Stimulated activated CD8-positive, alpha-beta memory T cell treated with anti-CD3 and anti-CD28 coated beads, Interleukin-4, amount 100 ng/mL, for 1 hour (primary cell): ENCODE measurements at regions not wholly inside any gene's neighbourhood (a gene's known extent, or its start where the extent isn't known, plus 50 kb on each side); places are given as distances from the start of the nearest gene placed in this dataset.
A peak's percentile ranks its signal among the peaks of the same experiment; 100 is the strongest.

Source experiments
- DNase-seq, 2 donors: peaks; one replicate each; pipeline ENCODE4 v3.0.0-alpha.2; 2020; ENCODE audit warnings: low read depth in 2 of 2, low spot score in 1 of 2

GRCh38 chr7:25930492-25931048 lies 221.4 kb upstream of the NFE2L3 start:
- DNase-seq: no peak

DNA sequence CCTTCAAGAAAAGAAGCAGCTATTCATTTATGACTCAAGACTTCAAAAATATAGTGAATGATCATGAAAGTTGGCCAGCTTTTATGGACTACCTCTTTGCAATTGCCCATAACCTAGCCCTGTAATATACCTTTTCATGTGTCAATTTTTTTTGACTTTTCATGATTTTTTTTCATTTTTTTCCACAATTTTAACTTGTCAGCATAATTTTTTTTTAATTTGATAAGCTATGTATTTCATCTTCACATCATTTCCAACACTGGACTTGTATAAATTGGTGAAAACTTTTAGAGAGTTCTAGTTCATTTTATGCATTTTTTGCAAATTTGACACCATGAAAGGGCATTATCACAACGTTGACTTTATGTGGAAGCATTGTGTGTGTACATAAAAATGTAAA lies 220.8 kb upstream of the NFE2L3 start:
- DNase-seq: no peak

DNA sequence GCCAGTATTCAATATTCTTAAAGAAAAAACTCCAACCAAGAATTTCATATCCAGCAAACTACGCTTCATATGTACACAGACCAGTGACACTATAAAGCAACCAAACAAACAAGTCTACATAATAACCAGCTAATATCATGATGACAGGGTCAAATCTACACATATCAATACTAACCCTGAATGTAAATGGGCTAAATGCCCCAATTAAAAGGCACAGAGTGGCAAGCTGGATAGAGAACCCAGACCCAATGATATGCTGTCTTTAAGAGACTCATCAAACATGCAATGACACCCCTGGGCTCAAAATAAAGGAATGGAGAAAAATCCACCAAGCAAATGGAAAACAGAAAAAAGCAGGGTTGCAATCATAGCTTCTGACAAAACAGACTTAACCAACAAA lies 218.1 kb upstream of the NFE2L3 start:
- DNase-seq: no peak

GRCh38 chr7:25940086-25940906 lies 211.7 kb upstream of the NFE2L3 start:
- DNase-seq: no peak

- DNase-seq: no peak
Measured at GRCh38 chr7:25944777-25945515, 207.1 kb upstream of the NFE2L3 start.

DNA sequence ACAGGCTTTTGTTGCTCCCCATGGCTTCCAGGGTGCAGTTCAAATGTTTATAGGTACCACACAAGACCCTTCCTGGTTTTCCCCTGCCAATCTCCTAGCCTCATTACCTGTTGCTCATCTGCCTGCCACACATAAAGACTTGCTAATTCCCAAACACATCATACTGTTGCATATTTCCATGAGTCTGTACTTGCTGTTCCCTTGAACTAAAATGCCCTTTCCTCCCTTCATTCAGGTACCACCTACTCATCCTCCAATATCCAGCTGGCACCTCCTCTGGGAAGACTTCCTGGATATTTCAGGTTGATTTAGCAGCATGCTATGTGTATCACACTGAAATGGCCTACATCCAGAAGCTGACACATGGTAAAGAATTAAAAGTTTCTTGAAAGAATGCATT lies 206.4 kb upstream of the NFE2L3 start:
- DNase-seq: no peak

GRCh38 chr7:25946181-25946580 lies 205.8 kb upstream of the NFE2L3 start:
- no peak for DNase-seq

GRCh38 chr7:25947669-25948516 lies 204.1 kb upstream of the NFE2L3 start:
- DNase-seq: no peak

GRCh38 chr7:25949736-25950487 lies 202.1 kb upstream of the NFE2L3 start:
- DNase-seq: no peak

GRCh38 chr7:25950488-25951413 lies 201.2 kb upstream of the NFE2L3 start:
- peak; percentile 43 to 74 for DNase-seq

GRCh38 chr7:25951414-25952260 lies 200.4 kb upstream of the NFE2L3 start:
- no peak for DNase-seq

- DNase-seq: no peak
Measured at GRCh38 chr7:25952261-25953057, 199.5 kb upstream of the NFE2L3 start.

DNA sequence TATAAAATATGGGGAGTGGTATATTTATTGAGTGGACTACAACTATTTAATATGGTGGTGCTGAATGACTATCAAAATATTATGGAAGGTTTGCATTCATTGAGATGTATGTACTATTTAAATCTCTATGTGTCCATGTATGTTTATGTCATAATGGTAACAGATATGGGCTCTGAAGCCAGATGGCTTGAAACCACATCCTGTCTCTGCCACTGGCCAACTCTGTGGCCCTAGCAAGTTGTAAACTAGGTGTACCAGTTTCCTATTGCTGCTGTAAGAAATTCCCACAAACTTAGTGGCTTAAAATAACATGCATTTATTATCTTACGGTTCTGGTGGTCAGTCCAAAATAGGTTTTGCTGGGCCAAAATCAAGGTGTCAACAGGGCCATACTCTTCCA lies 198.1 kb upstream of the NFE2L3 start:
- DNase-seq: no peak

GRCh38 chr7:25954395-25954794 lies 197.6 kb upstream of the NFE2L3 start:
- no peak for DNase-seq

GRCh38 chr7:25959168-25959734 lies 192.7 kb upstream of the NFE2L3 start:
- DNase-seq: no peak

DNA sequence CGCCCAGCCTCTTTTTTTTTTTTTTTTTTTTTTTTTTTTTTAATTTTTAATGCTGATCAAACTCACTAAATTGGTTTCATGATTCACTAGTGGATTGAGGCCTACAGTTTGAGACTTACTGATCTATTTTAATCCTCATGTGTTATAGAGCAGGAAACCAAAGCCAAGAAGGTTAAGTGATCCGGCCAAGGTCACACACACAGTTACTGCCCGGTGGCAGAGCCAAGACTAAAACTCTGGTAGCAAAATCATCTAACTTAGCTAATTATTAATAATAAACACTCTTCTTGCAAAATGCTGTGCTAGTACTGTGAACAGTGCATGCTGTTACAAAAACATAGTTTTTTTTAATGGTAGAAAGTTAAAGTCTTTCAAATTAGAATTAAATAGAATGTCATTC lies 188.3 kb upstream of the NFE2L3 start:
- DNase-seq: no peak

DNA sequence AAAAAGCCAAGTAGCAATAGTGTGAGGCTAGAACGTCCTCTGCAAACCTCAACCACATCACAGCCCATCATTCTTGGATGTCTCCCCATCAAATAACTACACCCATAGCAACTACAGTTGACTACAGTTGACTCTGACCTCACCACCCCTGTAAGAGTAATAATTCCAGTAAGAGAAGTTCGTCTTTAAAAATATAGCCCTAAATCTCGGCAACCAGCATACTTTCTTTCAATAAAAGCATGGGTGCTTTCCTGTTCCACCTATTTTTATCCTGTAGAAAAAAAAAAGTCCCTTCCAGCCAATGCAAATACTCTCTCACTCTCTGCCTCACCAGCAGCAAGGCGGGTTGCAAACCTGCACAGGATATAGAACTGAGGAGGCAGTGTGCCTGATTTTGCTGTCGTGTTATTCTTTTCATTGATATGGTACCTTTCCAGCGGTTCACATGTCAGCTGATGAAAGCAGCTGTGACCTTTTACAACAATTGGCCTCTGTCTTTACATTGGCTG lies 187.5 kb upstream of the NFE2L3 start:
- no peak for DNase-seq
